ENCODE measurements at regions not wholly inside any gene's neighbourhood (a gene's known extent, or its start where the extent isn't known, plus 50 kb on each side); places are given as distances from the start of the nearest gene placed in this dataset.

DNA sequence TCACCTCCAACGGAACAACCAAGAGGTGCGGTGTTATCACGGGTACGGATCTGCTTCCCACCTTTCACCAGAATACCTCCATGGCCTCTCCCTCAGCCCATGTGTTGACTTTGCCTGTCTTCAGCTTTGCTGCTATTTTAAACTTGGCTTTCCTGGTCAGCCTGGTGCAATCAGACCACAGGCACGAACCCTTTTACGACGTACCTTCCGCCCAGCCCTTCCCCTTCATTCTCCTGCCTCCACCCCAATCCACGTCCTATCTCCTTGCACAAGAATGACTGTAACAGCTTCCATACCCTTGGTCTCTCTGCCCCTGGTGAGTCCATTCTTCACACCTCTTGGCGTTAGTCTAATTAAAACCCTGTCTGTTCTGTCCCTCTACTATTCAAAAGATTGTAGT, 431.7 kb downstream of the EFNB2 start:
- TF ChIP-seq GATA2 (IDR thresholded peaks at IDR 0.05; ENCODE audit: low read depth, low read length) (no peak), GATA3 (IDR thresholded peaks at IDR 0.05; ENCODE audit: low read depth, low read length) (no peak)

Data from SH-SY5Y (cell line).